ENCODE measurements at regions not wholly inside any gene's neighbourhood (a gene's known extent, or its start where the extent isn't known, plus 50 kb on each side); places are given as distances from the start of the nearest gene placed in this dataset.

- FAIRE-seq, result no peak
- BruUV-seq (replicated peaks), result no TSS peak
- intact Hi-C loops (cut with micrococcal nuclease; ENCODE audit: unreplicated experiment), result no loop called here
- no peak overlapping the region for H3K9ac ChIP-seq (ENCODE audit: insufficient read depth, low read depth, low read length)
- 0% methylated on average over 1 of the region's 1 CpG for WGBS (ENCODE audit: low lambda C conversion rate)
- H4K20me1 ChIP-seq (ENCODE audit: insufficient read depth, low read length), result no peaks in the 10 kb centered on the region
- no peak overlapping the region for H3K27ac ChIP-seq (ENCODE audit: extremely low read length, insufficient read depth, low read length)
- H3K4me3 ChIP-seq (replicated peaks in 1 of 3; ENCODE audit: insufficient read depth in 1 of 3, low read depth in 2 of 3, low read length in 3 of 3), result no peak overlapping the region
- H3K4me1 ChIP-seq (ENCODE audit: insufficient read depth, low read length), result no peaks in the 10 kb centered on the region
- POLR2A ChIA-PET, result no interaction called here
- TF ChIP-seq ZNF83 (CRISPR knock-in tag; IDR thresholded peaks at IDR 0.05; ENCODE audit: borderline replicate concordance), result no peak
- no peak for TF ChIP-seq SIX1 (CRISPR knock-in tag; IDR thresholded peaks at IDR 0.05; ENCODE audit: borderline replicate concordance)
- TF ChIP-seq, protein P1, sequence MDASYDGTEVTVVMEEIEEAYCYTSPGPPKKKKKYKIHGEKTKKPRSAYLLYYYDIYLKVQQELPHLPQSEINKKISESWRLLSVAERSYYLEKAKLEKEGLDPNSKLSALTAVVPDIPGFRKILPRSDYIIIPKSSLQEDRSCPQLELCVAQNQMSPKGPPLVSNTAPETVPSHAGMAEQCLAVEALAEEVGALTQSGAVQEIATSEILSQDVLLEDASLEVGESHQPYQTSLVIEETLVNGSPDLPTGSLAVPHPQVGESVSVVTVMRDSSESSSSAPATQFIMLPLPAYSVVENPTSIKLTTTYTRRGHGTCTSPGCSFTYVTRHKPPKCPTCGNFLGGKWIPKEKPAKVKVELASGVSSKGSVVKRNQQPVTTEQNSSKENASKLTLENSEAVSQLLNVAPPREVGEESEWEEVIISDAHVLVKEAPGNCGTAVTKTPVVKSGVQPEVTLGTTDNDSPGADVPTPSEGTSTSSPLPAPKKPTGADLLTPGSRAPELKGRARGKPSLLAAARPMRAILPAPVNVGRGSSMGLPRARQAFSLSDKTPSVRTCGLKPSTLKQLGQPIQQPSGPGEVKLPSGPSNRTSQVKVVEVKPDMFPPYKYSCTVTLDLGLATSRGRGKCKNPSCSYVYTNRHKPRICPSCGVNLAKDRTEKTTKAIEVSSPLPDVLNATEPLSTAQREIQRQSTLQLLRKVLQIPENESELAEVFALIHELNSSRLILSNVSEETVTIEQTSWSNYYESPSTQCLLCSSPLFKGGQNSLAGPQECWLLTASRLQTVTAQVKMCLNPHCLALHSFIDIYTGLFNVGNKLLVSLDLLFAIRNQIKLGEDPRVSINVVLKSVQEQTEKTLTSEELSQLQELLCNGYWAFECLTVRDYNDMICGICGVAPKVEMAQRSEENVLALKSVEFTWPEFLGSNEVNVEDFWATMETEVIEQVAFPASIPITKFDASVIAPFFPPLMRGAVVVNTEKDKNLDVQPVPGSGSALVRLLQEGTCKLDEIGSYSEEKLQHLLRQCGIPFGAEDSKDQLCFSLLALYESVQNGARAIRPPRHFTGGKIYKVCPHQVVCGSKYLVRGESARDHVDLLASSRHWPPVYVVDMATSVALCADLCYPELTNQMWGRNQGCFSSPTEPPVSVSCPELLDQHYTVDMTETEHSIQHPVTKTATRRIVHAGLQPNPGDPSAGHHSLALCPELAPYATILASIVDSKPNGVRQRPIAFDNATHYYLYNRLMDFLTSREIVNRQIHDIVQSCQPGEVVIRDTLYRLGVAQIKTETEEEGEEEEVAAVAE (CRISPR knock-in tag; IDR thresholded peaks at IDR 0.05; ENCODE audit: borderline replicate concordance), result no peak
- TF ChIP-seq ARID4A (CRISPR knock-in tag; IDR thresholded peaks at IDR 0.05; ENCODE audit: borderline replicate concordance), result no peak
- no peak for TF ChIP-seq MAFG (CRISPR knock-in tag; IDR thresholded peaks at IDR 0.05)
- TF ChIP-seq MXI1 (IDR thresholded peaks at IDR 0.05; ENCODE audit: borderline replicate concordance, low read depth, low read length), result no peak
- TF ChIP-seq ZNF749 (CRISPR knock-in tag; IDR thresholded peaks at IDR 0.05; ENCODE audit: borderline replicate concordance), result no peak
- TF ChIP-seq ISX (CRISPR knock-in tag; conservative IDR thresholded peaks at IDR 0.05), result no peak
- TF ChIP-seq PBX3 (CRISPR knock-in tag; IDR thresholded peaks at IDR 0.05; ENCODE audit: borderline replicate concordance), result no peak
- no peak for TF ChIP-seq KLF9 (CRISPR knock-in tag; IDR thresholded peaks at IDR 0.05; ENCODE audit: low read depth)
- TF ChIP-seq, protein P2, sequence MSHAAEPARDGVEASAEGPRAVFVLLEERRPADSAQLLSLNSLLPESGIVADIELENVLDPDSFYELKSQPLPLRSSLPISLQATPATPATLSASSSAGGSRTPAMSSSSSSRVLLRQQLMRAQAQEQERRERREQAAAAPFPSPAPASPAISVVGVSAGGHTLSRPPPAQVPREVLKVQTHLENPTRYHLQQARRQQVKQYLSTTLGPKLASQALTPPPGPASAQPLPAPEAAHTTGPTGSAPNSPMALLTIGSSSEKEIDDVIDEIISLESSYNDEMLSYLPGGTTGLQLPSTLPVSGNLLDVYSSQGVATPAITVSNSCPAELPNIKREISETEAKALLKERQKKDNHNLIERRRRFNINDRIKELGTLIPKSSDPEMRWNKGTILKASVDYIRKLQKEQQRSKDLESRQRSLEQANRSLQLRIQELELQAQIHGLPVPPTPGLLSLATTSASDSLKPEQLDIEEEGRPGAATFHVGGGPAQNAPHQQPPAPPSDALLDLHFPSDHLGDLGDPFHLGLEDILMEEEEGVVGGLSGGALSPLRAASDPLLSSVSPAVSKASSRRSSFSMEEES (CRISPR knock-in tag; IDR thresholded peaks at IDR 0.05), result no peak
- no peak for TF ChIP-seq NBN (conservative IDR thresholded peaks at IDR 0.05)
- TF ChIP-seq ZNF792 (CRISPR knock-in tag; IDR thresholded peaks at IDR 0.05), result no peak
- TF ChIP-seq DR1 (CRISPR knock-in tag; IDR thresholded peaks at IDR 0.05), result no peak
- H3K79me2 ChIP-seq (ENCODE audit: insufficient read depth, low read length), result no peaks in the 10 kb centered on the region
- H3K27me3 ChIP-seq (ENCODE audit: control insufficient read depth in 1 of 2, insufficient read depth in 2 of 2, low read length in 2 of 2), result no peaks in the 10 kb centered on the region
- peaks cover 27% of the 10 kb centered on the region for H3K9me3 ChIP-seq (ENCODE audit: low read length)
- H2AFZ ChIP-seq (ENCODE audit: low read length), result no peak overlapping the region
- ATAC-seq, result no peak
- no peak for DNase-seq (ENCODE audit: low spot score)
- CTCF ChIA-PET (ENCODE audit: low intra/inter-chr PET ratio, low total read pairs), result no interaction called here
- H3K36me3 ChIP-seq (replicated peaks in 1 of 2; ENCODE audit: control insufficient read depth in 1 of 2, insufficient read depth in 2 of 2, low read length in 2 of 2), result no peaks in the 10 kb centered on the region
- no peak overlapping the region for H3K4me2 ChIP-seq (ENCODE audit: low read depth, low read length)
- in situ Hi-C loops (cut with HindIII; ENCODE audit: extremely low pct_ligation_motif_present, low pct_unique_long_range_greater_than_20kb), result no loop called here
Measured at GRCh38 chr16:59410451-59410850, 676.3 kb upstream of the GOT2 start.

Measured in HepG2 (cell line).